Heart left ventricle (tissue), 13 donors: ENCODE measurements at regions not wholly inside any gene's neighbourhood (a gene's known extent, or its start where the extent isn't known, plus 50 kb on each side); places are given as distances from the start of the nearest gene placed in this dataset.
"Not testable (repeated sequence)": the region's sequence is repeated elsewhere in the genome, so short reads cannot be mapped to it uniquely, and the experiment has no call there.

Experiments used
- POLR2A ChIP-seq, 2 donors: fragments of 450-650 bp; IDR thresholded peaks; one replicate each; pipeline ENCODE4 v1.6.1; 2017; ENCODE audit warnings: antibody characterized with exemption in 2 of 2, mild to moderate bottlenecking in 2 of 2, moderate library complexity in 2 of 2
- TF ChIP-seq, protein P1 (sequence below), 12 donors: fragments of 200-600 bp; sonication (generic) in 4 of 12; IDR thresholded peaks; one replicate each; pipeline versions ENCODE4 v1.5.0 to v1.8.0; 2018 to 2022; ENCODE audit warnings: antibody characterized with exemption in 12 of 12, mild to moderate bottlenecking in 5 of 12
- donor health status: ischemic (EF 13 %, LVEDD 7.1; RV severe dilation, severe dysfunction).
- donor health status: DM: no; HTN: yes; CAD: no.
- donor health status: DM: no; HTN: no; CAD: no.
- donor health status: ischemic (EF 25% LVEDD 6.9; RV normal size, moderate dysfunction).
- donor health status: ischemic (EF 25% LVEDD 5.7; RV mildly dilated, moderate dysfunction).
- donor health status: ischemic (EF 35%, LVEDD 5.7; RV mildly dilated, moderate dysfunction).
- donor health status: nonischemic (EF 11% LVEDD 7.7; RV severe dilation, severe dysfunction).
- donor health status: DM: yes; HTN: yes; CAD: no.
- donor health status: PGD.
- donor health status: ischemic (EF 29% LVEDD 5.4; RV normal size, mild dysfunction).
- donor health status: nonischemic (EF 23%, LVEDD 6.1; RV moderate dilation, normal function).

DNA sequence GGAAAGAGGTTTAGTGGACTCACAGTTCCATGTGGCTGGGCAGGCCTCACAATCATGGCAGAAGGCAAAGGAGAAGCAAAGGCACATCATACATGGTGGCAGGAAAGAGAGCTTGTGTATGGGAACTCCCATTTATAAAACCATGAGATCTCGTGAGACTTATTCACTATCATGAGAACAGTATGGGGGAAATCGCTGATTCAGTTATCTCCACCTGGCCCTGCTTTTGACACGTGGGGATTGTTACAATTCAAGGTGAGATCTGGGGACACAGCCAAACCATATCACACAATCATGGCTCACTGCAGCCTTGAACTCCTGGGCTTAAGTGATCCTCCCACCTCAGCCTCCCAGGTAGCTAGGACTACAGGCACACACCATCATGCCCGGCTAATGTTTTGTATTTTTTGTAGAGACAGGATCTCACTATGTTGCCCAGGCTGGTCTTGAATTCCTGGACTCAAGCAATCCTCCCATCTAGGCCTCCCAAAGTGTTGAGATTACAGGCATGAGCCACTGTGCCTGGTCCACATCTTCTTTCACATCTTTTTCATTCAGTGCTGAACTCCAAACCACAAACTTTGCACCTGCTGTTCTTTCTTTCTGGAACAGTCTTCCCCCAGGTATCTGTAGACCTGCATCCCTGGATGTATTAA is 194.2 kb downstream of the ZFP64 start:
- TF ChIP-seq, protein P1, sequence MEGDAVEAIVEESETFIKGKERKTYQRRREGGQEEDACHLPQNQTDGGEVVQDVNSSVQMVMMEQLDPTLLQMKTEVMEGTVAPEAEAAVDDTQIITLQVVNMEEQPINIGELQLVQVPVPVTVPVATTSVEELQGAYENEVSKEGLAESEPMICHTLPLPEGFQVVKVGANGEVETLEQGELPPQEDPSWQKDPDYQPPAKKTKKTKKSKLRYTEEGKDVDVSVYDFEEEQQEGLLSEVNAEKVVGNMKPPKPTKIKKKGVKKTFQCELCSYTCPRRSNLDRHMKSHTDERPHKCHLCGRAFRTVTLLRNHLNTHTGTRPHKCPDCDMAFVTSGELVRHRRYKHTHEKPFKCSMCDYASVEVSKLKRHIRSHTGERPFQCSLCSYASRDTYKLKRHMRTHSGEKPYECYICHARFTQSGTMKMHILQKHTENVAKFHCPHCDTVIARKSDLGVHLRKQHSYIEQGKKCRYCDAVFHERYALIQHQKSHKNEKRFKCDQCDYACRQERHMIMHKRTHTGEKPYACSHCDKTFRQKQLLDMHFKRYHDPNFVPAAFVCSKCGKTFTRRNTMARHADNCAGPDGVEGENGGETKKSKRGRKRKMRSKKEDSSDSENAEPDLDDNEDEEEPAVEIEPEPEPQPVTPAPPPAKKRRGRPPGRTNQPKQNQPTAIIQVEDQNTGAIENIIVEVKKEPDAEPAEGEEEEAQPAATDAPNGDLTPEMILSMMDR (IDR thresholded peaks at IDR 0.05), result not testable (repeated sequence)
- not testable (repeated sequence) for TF ChIP-seq POLR2A (IDR thresholded peaks at IDR 0.05)
